Kidney (tissue), 13 donors: ENCODE measurements at regions not wholly inside any gene's neighbourhood (a gene's known extent, or its start where the extent isn't known, plus 50 kb on each side); places are given as distances from the start of the nearest gene placed in this dataset.
"Not testable (repeated sequence)": the region's sequence is repeated elsewhere in the genome, so short reads cannot be mapped to it uniquely, and the experiment has no call there.

ENCODE experiments used
- DNase-seq, 5 donors: peaks; one replicate each; pipeline ENCODE4 v3.0.0-alpha.2; 2013 to 2020
- FAIRE-seq: peaks from 2 replicates; lab custom pipeline; 2012; peaks lifted over from hg19 to GRCh38; lab: Jason Lieb, UNC
- H3K27ac ChIP-seq, 2 donors: one replicate each; pipeline ENCODE4 v1.7.0; 2013; ENCODE audit warnings: low read depth in 2 of 2, low read length in 2 of 2, inconsistent platforms in 1 of 2
- H3K27me3 ChIP-seq: one replicate; pipeline ENCODE4 v1.7.1; 2013; ENCODE audit warnings: low read length, inconsistent platforms; ENCODE audit not compliant: control insufficient read depth, insufficient read depth
- H3K36me3 ChIP-seq, 3 donors: one replicate each; pipeline versions ENCODE4 v1.7.0 to v1.7.1; 2013; ENCODE audit warnings: low read length in 3 of 3, control low read depth in 1 of 3, inconsistent platforms in 1 of 3; ENCODE audit not compliant: insufficient read depth in 3 of 3, control insufficient read depth in 2 of 3
- H3K4me1 ChIP-seq, 3 donors: one replicate each; pipeline versions ENCODE4 v1.7.0 to v1.7.1; 2013; ENCODE audit warnings: low read length in 3 of 3, inconsistent platforms in 1 of 3, low read depth in 1 of 3; ENCODE audit not compliant: control insufficient read depth in 2 of 3, insufficient read depth in 2 of 3
- H3K4me3 ChIP-seq, 3 donors: one replicate each; pipeline versions ENCODE4 v1.7.0 to v1.8.1; 2013; ENCODE audit warnings: low read length in 3 of 3, control low read depth in 1 of 3, inconsistent platforms in 1 of 3
- H3K9ac ChIP-seq, 3 donors: one replicate each; pipeline versions ENCODE4 v1.7.0 to v1.7.1; 2013; ENCODE audit warnings: low read length in 3 of 3, control low read depth in 1 of 3, inconsistent platforms in 1 of 3
- H3K9me3 ChIP-seq, 3 donors: one replicate each; pipeline versions ENCODE4 v1.7.0 to v1.7.1; 2013; ENCODE audit warnings: low read length in 3 of 3, control low read depth in 1 of 3, inconsistent platforms in 1 of 3; ENCODE audit not compliant: control insufficient read depth in 2 of 3, insufficient read depth in 1 of 3
- intact Hi-C: fragments of 100-400 bp; cut with DNase I; formaldehyde crosslinking; loops from one replicate; pipeline ENCODE4 v1.11.1; 2022
- TF ChIP-seq, protein P1 (sequence below): IDR thresholded peaks from 3 replicates; pipeline ENCODE4 v1.5.1; 2012; ENCODE audit warnings: mild to moderate bottlenecking, moderate library complexity, borderline replicate concordance; ENCODE audit not compliant: insufficient read depth; ENCODE audit errors: extremely low read depth
- donor health status: control.
- donor health status: control.
- donor health status: control.
- donor health status: control.
- donor health status: control.
- donor health status: DM: yes; HTN: yes; CAD: no.
- donor health status: Normal renal cell carcinoma (clear cell type).

DNA sequence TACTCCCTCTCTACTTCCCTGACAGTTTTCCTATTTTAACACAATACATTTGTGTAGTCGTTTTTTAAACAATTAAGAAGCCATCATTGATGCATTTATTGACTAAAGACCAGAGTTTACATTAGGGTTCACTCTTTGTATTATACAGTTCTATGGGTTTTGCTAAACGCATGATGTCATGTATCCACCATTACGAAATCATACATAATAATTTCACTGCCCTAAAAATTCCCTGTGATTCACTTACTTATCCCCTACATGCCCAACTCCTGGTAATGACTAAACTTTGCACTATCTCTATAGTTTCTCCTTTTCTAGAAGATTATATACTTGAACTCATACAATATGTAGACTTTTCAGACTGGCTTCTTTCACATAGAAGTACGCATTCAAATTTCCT is 1016.5 kb upstream of the FOXG1 start:
- H3K27me3 ChIP-seq, result no peaks in the 10 kb centered on the region
- TF ChIP-seq, protein P1, sequence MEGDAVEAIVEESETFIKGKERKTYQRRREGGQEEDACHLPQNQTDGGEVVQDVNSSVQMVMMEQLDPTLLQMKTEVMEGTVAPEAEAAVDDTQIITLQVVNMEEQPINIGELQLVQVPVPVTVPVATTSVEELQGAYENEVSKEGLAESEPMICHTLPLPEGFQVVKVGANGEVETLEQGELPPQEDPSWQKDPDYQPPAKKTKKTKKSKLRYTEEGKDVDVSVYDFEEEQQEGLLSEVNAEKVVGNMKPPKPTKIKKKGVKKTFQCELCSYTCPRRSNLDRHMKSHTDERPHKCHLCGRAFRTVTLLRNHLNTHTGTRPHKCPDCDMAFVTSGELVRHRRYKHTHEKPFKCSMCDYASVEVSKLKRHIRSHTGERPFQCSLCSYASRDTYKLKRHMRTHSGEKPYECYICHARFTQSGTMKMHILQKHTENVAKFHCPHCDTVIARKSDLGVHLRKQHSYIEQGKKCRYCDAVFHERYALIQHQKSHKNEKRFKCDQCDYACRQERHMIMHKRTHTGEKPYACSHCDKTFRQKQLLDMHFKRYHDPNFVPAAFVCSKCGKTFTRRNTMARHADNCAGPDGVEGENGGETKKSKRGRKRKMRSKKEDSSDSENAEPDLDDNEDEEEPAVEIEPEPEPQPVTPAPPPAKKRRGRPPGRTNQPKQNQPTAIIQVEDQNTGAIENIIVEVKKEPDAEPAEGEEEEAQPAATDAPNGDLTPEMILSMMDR, result no peak
- H3K9me3 ChIP-seq, result no peaks in the 10 kb centered on the region
- H3K9ac ChIP-seq, result no peak overlapping the region
- no peak overlapping the region for H3K27ac ChIP-seq
- FAIRE-seq, result no peak
- no peak overlapping the region for H3K4me3 ChIP-seq
- H3K36me3 ChIP-seq, result no peaks in the 10 kb centered on the region
- no peaks in the 10 kb centered on the region for H3K4me1 ChIP-seq
- DNase-seq, result no peak
- intact Hi-C loops, result no loop called here

DNA sequence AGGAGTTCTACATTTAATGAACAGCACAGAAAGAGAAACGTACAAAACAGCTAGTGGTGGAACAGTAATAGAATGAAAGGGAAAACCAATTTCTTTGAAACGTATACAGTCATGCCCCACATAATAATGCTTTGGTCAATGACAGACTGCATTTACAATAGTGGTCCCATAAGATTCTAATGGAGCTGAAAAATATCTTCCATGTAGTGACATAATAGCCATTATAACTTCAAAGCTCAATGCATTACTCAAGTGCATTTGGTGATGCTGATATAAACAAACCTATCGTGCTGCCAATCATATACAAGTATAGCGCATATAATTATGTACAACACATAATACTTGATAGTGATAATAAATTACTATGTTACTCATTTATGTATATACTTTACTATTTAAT is 1008.9 kb upstream of the FOXG1 start:
- intact Hi-C loops, FAIRE-seq, DNase-seq: not testable (repeated sequence)

DNA sequence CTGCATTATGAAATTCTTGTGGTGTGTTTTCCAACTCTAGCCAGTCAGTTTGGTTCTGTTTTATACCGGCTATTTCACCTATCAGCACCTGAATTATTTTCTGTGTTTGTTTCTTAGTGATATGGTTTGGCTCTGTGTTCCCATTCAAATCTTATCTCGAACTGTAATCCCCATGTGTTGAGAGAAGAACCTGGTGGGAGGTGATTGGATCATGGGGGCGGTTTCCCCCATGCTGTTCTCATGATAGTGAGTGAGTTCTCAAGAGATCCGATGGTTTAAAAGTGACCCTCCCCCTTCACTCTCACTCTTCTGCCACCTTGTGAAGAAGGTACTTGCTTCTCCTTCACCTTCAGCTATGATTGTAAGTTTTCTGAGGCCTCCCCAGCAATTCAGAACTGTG is 1006.2 kb upstream of the FOXG1 start:
- H3K9me3 ChIP-seq, H3K9ac ChIP-seq, H3K27me3 ChIP-seq, H3K4me1 ChIP-seq, H3K27ac ChIP-seq, intact Hi-C loops, DNase-seq, H3K4me3 ChIP-seq, FAIRE-seq, H3K36me3 ChIP-seq: not testable (repeated sequence)

More for the DNA sequence above, 1008.9 kb upstream of the FOXG1 start:
- not testable (repeated sequence) for H3K9me3 ChIP-seq, H3K4me3 ChIP-seq, H3K36me3 ChIP-seq, H3K4me1 ChIP-seq, H3K9ac ChIP-seq, H3K27me3 ChIP-seq, H3K27ac ChIP-seq

DNA sequence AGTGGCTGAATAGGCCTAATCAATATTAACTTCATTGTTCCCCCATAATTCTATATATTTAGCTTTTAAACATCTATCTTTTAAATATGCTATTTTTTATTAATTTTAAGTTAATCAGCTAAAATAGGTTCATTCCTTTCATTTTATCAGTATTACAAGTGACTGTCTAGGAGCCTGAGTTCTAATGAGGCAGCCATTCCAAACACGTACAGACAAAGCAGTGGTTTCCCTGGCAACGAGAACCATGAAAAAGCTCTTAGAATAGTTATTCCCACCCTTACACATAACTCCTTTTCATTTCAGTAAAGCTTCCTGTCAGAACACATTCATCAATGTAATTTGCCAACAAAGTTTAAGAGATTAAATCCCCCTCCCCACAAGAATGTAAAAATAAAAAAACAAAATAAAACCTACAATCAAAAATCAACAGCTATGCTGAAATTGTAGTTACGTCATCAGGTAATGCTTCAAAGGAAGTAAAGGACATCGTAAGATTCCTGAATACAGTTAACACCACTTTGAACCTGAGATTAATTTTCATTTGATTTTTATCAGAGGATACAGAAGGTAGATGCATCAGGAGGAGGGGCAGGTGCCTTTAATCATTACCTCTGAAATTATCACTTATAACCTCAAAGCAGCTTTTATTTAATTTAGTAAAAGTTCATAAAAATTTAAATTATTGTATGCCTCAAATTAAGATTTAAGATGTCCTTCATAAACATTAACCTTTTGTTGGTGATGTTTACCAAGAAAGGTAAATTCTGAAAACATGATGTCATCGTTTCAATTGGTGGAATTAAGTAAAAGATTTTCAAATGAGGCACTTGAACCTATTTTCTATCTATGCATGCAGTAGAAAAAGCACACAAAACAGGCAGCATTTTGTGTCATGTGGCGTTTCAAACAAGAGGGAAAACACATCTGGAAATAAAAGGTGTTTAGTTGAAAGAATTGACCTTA is 967.2 kb upstream of the FOXG1 start:
- FAIRE-seq, H3K36me3 ChIP-seq, H3K4me3 ChIP-seq, H3K27me3 ChIP-seq, H3K9me3 ChIP-seq, H3K4me1 ChIP-seq, H3K27ac ChIP-seq, H3K9ac ChIP-seq, intact Hi-C loops: not testable (repeated sequence)
- peak in 1 of 5 donors; percentile 5 for DNase-seq

DNA sequence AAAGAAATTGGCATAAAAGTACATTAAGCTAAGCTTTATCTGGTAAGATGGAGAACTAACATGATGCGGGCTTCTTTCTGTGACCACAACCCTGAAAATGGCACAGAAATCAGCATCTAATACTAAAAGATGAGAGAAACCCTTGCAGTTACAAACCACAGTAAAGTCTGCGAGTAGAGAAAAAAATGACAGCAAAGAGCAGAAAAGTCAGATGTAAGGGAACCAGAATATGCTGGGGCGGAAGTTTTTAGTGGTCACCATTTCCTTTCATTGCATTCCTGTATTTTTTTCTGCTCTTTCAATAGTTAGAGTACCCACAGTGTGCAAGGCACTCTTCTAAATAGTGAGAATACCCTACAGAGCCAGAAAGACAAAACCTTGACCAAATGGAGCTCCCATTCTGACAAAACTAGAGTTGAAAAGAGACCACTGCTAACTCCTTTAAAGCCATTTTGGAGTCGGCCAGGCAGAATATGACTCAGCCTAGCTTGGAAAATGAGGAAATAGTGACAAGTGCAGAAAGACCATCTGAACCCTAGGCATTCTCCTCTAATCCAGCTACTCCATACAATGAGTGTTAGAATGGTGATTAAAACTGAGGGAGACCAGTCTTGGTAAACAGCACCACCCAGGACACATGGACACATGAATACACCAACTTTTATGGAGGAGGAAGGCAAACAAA is 948.7 kb upstream of the FOXG1 start:
- FAIRE-seq, H3K27me3 ChIP-seq, H3K9ac ChIP-seq, H3K9me3 ChIP-seq, H3K27ac ChIP-seq, H3K4me1 ChIP-seq, DNase-seq, H3K4me3 ChIP-seq, intact Hi-C loops, H3K36me3 ChIP-seq: not testable (repeated sequence)

DNA sequence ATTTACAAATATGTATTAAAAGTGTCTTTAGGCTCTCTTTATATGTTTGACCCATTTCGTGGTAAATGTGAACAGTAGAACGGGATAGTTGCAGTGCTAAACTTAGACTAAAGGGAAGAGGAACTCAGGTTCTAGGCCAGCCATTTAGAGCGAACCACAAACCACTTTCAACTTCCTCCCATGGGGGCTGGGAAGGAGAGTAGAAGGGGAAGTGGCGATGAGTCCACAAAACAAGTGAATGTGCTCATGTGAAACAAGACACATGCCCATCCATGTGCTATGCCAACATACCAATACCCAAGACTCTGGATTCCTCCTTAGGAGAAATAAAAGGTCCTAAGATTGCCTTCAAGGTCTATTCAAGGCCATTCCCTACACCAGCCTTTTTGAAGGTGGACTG is 940.4 kb upstream of the FOXG1 start:
- H3K4me3 ChIP-seq, intact Hi-C loops, FAIRE-seq: not testable (repeated sequence)

DNA sequence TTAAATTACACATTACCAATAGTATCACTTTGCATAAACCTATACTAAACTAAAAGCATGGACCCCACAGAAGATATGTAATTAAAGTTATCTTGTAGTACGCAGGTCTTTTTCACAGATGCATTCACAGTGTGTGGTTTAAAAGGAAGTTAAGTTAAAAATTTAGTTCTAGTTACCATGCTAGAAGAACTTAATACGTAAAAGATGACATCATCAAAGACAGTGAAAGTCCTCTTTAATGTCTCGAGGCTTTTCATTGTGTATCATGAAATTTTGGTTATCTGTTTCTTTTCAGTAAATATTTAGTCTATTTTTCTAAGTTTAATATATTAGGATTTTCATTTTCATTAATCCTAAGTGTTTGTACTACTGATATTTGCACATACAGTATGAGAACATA is 934.6 kb upstream of the FOXG1 start:
- DNase-seq, H3K36me3 ChIP-seq, FAIRE-seq, H3K4me3 ChIP-seq, H3K4me1 ChIP-seq, intact Hi-C loops, H3K9ac ChIP-seq, H3K27me3 ChIP-seq, H3K27ac ChIP-seq, H3K9me3 ChIP-seq: not testable (repeated sequence)

More for the DNA sequence above, 940.4 kb upstream of the FOXG1 start:
- not testable (repeated sequence) for H3K9me3 ChIP-seq, H3K4me1 ChIP-seq, H3K9ac ChIP-seq, H3K27ac ChIP-seq, H3K36me3 ChIP-seq, H3K27me3 ChIP-seq, DNase-seq
